GM18517 (cell line): ENCODE measurements at regions not wholly inside any gene's neighbourhood (a gene's known extent, or its start where the extent isn't known, plus 50 kb on each side); places are given as distances from the start of the nearest gene placed in this dataset.

Source experiments
- ATAC-seq: cut with Tn5 transposase; IDR thresholded peaks from one replicate; pipeline ENCODE4 v1.9.1; 2021; ENCODE audit warnings: mild to moderate bottlenecking, moderate library complexity; ENCODE audit not compliant: unreplicated experiment

- no peak for ATAC-seq
Observed at GRCh38 chr18:24926649-24927048, 425.3 kb downstream of the ZNF521 start.

GRCh38 chr18:24928301-24928878 lies 423.6 kb downstream of the ZNF521 start:
- no peak for ATAC-seq

GRCh38 chr18:24930478-24930877 lies 421.5 kb downstream of the ZNF521 start:
- no peak for ATAC-seq

GRCh38 chr18:24930971-24931370 lies 421.0 kb downstream of the ZNF521 start:
- ATAC-seq: no peak

GRCh38 chr18:24933345-24933744 lies 418.6 kb downstream of the ZNF521 start:
- no peak for ATAC-seq

GRCh38 chr18:24934258-24934932 lies 417.6 kb downstream of the ZNF521 start:
- no peak for ATAC-seq

- no peak for ATAC-seq
Observed at GRCh38 chr18:24935008-24935407, 417.0 kb downstream of the ZNF521 start.

GRCh38 chr18:24935896-24936295 lies 416.1 kb downstream of the ZNF521 start:
- ATAC-seq: no peak

GRCh38 chr18:24936691-24937090 lies 415.3 kb downstream of the ZNF521 start:
- ATAC-seq: no peak

GRCh38 chr18:24937639-24938275 lies 414.2 kb downstream of the ZNF521 start:
- ATAC-seq: no peak

- no peak for ATAC-seq
Observed at GRCh38 chr18:24940416-24940815, 411.6 kb downstream of the ZNF521 start.

GRCh38 chr18:24941174-24941951 lies 410.6 kb downstream of the ZNF521 start:
- ATAC-seq: no peak

- ATAC-seq: no peak
Observed at GRCh38 chr18:24942144-24942543, 409.8 kb downstream of the ZNF521 start.

- no peak for ATAC-seq
Observed at GRCh38 chr18:24947521-24948305, 404.3 kb downstream of the ZNF521 start.

- ATAC-seq: no peak
Observed at GRCh38 chr18:24949908-24950307, 402.1 kb downstream of the ZNF521 start.

GRCh38 chr18:24954341-24954740 lies 397.6 kb downstream of the ZNF521 start:
- no peak for ATAC-seq

- ATAC-seq: no peak
Observed at GRCh38 chr18:24958001-24958400, 394.0 kb downstream of the ZNF521 start.

GRCh38 chr18:24959051-24959476 lies 392.9 kb downstream of the ZNF521 start:
- ATAC-seq: no peak

- no peak for ATAC-seq
Observed at GRCh38 chr18:24964216-24964615, 387.8 kb downstream of the ZNF521 start.

GRCh38 chr18:24968238-24968775 lies 383.7 kb downstream of the ZNF521 start:
- ATAC-seq: no peak
